CD4-positive, alpha-beta T cell treated with Interleukin-21 for 1 hour (primary cell): ENCODE measurements at regions not wholly inside any gene's neighbourhood (a gene's known extent, or its start where the extent isn't known, plus 50 kb on each side); places are given as distances from the start of the nearest gene placed in this dataset.

Experiments
- DNase-seq: peaks from one replicate; pipeline ENCODE4 v3.0.0-alpha.2; 2020

DNA sequence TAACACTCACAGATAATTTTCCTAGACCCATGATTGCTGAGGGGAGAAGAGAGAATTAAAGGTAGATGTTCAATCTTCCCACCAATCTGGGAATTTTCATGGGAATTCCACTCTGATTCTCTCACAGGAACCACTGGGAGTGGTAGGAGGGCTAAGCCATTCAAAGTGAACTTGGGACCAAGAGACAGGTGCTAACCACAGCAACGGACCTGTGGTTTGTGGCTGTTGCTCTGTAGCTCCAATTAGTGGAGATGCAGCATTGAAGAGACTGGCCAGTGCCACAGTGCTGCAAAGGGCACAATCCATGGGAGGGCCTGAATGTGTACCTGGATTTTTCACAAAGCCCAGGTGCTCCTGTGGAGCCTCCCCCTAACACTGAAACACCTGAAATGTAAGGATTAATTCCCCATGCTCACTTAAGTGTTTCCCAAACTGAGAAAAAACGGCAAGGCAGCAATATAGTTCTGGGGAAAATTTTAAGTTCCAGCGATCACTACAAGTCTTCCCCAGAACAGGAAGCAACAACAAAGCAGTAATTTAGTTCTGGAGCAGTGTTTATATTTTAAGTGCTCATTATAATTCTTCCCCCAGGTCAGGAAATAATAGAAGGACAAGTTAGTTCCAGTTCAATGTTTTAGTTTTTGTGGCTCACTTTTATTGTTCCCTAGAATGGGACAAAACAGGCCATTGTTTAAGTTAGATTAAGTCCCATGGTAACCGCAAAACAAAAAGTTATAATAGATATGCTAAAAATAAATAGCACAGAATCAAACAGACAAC is 1045.8 kb downstream of the CNTNAP5 start:
- DNase-seq: no peak

DNA sequence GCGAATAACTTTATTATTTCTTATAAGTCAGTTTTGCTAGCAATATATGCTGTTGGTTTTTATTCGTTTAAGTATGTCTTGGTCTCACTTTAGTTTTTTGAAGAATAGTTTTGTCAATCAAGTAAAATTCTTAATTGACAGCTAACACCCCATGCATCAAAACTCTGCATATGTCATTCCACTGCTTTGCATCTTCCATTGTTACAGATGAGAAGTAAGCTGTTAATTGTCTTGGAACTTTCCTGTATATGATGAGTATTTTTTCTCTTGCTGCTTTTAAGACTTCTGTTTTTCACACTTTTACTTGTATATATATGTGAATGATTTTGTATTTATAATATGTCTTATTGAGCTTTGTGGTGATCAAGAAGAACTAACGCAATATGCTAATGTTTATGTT is 1048.4 kb downstream of the CNTNAP5 start:
- no peak for DNase-seq

DNA sequence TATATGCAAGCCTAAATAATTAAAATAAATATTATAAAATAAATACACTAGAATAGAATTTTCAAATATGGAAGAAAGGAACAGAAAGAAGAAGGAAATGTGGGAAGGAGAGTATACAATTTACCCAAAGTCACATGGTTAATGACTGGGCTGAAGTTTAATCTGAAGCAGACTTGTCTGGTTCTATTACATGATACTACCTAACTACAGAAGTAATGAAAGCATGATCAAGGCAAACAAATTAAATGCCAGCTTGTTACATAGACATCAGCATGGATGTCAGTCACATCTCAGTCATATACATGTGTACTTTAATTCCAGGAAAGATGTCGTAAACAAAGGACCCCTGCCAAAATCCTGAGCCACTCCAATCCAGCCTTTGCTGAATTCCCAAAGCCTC is 1060.8 kb downstream of the CNTNAP5 start:
- no peak for DNase-seq

DNA sequence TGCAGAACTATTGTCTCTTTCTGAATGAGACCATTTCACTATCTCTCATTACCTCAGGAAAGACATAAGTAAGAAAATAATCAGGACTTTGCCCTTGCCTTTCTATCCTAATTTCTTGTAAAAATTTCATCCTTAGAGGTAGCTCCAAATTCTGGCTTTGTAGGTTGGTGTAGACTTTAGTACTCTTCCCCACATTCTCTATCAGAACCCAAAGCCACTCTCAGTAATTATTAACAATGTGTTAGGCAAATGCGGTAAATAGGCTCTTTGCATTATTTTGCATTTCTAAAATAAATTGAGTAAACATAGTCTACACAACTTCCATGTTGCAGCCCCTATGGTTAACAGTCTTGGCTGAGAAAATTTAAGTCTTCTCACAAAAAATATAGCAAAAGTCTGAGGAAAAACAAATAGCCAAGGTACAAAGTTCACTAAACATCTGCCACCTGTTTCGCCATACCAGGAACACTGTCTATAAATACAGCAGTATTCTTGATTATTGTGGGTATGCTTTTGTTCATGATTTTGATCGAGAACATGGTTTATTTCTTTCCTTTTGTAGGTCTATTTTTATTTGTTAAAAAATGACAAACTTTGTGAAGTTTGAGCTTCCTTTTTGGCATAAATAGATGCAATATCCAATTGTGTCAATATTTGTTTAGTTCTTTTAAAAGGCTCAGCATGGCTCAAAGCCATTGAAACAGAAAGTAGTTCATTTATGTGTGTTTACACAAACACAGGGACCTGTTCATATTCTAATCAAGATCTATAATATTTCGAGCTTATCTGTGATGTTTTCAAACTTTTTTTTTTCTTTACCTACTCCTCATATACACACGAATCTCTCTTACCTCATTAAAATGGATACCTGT is 1061.5 kb downstream of the CNTNAP5 start:
- no peak for DNase-seq

DNA sequence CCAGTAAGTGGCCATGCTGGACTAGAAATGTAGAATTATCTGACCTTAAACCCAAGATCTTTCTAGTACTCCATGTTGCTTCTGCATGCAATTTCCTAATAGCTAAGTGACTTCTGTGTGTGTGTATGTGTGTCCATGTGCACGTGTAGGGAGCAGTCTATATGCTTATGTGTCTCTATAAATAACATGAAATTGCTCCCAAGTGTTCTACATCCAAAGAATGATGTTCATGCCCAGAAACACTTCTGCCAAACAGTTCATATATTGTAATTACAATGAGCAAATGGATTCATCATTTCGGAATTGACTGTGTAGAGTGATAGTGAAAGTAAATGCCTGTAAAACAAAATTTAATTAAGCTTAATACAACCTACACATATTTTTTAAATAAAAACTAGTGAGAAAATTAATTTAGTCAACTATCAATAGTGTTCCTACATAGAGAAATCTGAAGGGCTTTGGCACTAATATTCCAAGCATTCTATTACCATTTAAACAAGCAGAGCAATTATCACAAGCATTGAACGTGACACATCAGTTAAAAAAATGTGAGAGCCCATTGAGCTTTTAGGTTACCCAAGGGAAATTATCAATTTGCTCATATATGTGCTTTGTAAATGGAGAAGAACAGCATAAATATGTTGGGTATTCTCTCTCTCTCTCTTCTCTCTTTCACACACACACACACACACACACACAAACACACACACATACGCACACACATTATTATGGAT is 1067.4 kb downstream of the CNTNAP5 start:
- no peak for DNase-seq

DNA sequence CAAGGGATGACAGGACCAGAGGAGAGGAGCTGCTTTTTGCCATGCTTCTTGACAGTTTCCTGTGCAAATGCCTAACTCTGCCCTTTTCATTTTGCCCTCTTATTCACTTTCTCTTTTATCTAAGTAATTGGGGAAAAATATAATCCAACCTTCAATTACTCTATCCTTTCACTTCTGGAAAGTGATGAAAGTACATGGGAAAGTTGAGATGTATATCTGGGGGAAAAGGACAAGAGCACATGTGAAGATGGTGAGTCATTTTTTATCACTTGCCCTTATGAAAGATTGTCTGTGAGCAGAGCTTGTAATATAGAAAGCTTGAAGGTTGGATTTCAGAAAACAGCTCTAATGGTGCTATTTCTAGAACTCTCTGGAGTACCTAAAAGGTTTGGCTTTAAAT is 1070.7 kb downstream of the CNTNAP5 start:
- no peak for DNase-seq

DNA sequence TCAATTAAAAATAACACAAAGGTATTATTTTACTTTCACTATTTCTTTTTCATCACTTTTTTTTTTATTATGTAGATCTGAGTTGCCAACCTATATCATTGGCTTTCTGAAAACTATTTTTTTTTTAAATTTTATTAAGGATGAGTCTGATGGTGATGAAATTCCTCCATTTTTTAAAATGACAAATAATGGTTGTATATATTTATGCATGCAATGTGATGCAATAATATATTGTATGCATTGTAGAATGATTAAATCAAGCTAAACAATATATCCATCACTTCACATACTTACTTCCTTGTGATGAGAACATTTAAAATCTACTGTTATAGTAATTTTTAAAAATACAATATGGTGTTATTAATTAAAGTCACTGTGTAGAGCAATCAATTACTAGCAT is 1081.6 kb downstream of the CNTNAP5 start:
- DNase-seq: no peak

DNA sequence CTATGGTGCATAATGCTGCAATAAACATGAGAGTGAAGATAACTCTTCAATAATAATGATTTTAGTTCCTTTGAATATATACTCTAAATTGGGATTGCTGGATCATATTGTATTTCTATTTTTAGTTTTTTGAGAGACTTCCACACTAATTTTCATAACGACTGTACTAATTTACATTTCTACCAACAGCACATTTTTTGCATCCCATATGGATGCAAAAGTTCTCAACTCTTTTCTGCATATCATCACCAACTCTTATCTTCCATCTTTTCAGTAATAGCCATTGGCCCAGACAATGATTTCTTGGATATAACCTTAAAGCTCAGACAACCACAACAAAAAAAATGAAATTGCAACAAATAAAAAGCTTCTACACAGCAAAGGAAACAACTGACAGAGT is 1082.4 kb downstream of the CNTNAP5 start:
- DNase-seq: no peak

DNA sequence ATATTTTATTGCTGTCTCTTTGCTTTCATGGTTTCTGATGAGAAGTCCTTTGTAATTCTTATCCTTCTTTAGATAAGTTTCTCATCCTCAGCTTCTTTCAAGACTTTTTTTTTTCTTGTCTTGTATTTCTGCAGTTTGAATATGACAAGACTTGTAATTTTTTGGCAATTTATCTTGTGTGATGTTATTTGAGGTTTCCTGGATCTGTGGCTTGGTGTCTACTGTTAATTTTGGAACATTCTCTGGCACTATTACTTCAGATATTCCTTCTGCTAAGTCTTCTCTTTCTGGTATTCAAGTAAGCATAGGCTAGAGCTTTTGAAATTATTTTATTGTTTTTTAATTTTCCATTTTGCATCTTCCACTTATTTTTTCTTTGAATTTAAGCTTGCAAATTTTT is 1083.2 kb downstream of the CNTNAP5 start:
- no peak for DNase-seq

DNA sequence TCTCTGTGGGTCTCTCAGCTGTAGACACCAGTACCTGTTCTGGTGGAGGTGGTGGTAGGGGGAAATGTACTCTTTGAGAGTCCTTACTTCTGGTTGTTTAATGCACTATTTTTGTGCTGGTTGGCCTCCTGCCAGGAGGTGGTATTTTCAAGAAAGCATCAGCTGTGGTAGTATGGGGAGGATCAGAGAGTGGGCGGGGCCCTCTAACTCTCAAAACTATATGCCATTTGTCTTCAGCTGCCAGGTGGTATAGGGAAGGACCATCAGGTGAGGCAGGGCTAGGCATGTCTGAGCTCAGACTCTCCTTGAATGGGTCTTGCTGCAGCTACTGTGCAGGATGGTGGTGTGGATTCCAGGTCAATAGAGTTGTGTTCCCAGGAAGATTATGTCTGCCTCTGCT is 1100.8 kb downstream of the CNTNAP5 start:
- no peak for DNase-seq

DNA sequence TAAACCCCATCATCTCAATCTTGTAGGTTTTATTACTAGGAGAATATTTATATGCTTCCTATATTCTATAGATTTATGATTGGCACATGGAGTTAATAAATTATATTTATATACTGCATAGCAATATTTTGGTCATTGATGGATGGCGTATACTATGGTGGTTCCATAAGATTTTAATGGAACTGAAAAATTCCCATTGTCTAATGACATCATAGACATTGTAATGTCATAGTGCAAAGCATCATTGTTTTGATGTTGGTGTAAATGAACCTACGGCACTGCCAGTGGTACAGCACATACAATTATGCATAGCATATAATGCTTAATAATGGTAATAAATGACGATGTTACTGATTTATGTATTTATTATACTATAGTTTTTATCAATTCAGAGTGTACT is 1135.9 kb downstream of the CNTNAP5 start:
- DNase-seq: no peak

DNA sequence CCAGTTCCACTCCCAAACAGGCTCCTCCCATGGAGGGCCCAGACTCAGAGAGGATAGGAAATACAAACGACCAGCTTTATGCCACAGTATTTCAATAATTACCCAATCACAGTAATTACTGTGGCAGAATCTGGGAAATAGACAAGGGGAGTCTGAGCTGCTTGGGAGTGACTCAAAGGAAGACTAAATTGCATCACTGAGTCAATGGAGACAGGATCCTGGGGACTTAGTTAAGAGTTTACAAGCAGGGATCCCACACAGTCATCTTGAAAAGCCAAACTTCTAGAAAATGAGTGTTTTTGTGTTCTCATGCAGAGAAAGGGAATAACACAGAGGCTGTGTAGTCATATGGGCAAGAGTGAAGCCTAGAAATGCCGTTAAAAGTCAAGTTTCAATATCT is 1142.1 kb downstream of the CNTNAP5 start:
- no peak for DNase-seq

DNA sequence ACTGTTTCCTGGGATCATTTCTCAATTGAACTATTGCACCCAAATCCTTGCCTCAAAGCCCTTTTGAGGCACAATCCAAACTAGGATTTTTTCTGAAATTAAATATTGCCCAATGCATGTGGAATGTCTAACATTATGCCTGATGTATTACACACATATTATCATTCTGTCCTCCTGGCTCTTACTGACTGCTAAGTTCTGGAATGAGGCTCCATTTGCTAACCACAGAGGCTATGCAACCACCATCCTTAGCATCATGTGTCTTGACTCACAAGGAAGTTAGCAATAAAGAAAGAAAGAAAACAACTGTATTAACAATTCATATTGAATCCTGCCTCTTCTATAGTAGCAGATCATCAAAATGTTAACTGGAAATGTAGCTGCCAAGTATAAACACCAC is 1142.7 kb downstream of the CNTNAP5 start:
- DNase-seq: no peak

DNA sequence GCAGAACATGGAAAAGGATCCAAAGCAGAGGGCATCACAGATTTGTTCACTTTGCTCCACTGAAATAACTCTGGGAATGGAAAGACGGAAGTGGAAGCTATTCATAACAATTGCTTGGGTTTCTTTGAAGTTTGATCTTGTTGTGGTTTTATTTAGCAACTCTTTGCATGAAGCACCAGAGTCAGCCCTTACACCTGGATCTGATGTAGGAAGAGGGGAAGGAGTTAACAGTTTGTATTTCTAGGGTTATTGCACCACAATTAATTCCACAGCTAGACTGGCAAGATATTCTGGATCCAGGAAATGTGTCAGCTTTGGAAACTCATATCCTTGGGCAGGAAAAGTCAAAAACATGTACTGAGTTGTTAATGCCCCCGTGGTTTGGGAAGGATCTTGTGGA is 1143.4 kb downstream of the CNTNAP5 start:
- DNase-seq: no peak

DNA sequence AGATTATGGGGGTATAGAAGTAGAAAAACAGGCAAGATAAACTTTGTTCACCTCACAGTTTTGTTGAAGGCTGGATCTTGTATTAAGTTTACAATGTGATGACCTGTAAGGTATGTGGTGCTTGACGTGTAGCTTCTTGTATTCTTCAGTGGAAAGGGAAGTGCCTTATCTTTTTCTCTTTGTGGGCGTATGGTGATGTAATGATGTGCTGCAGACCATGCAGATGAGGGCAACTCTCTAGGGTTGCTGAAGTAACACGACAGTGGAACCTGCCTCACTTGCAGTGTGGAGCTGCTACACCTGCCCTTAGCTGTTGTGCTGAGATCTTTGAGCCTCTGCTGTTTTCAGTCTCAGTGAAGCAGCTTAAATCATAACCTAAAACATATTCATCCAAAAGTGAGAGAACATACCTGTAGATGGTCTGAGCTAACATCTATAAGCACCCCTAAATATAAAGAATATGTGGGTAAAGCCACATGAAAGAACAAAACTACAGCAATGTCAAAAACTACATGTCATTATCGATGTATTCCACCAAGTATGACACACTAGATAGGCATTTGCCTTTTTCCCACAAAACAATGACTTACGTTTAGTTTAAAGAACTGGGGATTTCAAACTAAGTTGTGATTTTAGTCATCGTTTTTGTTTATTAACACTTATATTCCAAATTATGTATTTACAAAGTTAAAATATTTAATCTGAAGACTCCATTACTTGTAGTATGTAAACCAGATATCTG is 1144.1 kb downstream of the CNTNAP5 start:
- DNase-seq: no peak

DNA sequence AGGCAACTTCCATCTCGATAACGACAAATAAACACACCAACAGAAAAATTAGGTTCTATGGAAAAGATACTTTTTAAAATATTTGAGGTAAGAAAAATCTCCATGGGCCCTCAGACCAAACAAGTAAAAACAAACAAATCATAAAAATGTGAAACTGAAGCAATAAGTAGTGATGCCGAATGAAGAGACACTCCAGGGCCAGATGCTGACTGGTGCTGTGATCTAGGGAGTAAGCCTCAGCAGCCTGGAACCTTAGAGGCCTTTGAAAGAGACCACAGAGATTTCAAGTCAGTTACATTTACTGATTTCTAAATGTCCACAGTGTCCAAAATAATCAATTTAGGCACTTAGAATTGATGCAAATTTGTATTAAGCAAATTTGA is 1144.7 kb downstream of the CNTNAP5 start:
- no peak for DNase-seq

DNA sequence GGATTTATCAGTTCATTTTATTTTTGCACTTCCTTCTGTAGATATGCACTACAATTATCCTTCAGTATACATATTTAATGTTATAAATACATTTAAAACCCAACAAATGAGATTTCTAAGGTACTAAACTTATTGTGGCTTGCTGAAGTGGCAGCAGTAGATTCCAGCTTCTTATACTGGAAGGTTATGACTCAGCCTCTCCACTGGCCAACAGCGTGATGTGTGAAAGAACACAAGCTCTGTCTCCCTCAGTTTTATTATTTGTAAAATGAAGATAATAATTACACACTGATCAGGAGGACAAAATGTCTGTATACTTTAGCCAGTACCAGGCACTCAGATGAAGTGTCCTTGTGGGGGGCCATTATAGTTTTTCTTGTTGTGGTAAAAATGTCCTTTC is 1147.1 kb downstream of the CNTNAP5 start:
- DNase-seq: no peak

DNA sequence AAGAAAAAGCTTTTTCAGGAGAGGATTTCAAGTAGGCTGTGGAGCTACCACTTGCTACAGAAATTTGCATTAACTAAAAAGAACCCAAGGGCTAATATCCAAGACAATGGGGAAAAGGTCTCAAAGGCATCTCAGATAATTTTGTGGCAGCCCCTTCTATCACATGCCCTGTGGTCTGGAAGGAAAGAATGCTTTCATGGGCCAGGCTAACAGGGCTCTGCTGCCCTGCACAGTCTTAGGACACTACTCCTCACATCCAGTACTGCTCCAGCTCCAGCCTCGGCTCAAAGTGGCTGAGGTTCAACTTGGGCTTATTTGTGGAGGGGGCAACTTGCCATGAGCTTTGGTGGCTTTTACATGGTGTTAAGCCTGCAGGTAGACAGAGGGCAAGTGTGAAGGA is 1150.3 kb downstream of the CNTNAP5 start:
- no peak for DNase-seq

DNA sequence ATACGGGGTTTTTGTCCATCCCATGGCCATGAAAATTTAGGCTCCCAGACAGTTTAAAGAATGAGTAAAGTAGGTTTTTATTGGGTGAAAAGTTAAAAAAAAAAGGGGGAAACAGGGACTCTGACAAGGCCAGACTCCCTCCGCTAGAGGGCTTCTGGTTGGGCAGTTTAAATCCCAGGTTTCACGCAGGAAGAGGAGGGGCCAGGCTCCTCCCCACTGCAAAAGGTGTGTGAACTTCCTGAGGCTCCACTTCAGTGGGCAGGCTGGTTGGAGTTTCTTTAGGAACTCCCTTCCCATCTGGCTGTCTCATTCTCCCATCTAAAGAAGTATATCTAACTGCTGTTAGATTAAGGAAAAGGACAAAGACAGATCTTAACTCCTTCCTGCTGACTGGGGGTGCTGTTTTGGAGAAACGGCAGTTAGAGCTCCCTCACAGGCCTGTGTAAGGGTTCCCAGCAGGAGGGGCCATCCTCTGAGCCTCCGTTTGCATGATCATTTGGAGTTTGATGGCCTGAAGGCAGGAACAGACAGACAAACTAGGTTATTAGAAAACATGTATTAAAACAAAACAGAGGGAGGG is 1160.7 kb downstream of the CNTNAP5 start:
- no peak for DNase-seq

DNA sequence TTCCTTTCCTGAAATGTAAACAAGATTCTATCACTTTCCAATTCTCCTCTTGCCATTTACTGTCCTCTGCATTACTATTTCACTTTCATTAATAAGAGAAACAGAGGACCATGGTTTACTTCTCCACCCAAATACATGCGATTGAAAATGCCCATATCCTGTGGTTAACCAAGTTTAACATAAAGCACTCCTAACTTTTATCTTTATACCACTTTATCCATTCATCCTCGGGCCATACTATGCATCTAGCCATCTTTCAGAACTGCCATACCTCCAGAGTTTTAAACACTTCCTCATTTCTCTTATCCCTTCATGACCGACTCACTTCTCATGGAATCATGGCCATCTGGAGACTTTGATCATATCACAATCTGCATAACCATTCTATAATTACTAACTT is 1182.3 kb downstream of the CNTNAP5 start:
- DNase-seq: no peak

DNA sequence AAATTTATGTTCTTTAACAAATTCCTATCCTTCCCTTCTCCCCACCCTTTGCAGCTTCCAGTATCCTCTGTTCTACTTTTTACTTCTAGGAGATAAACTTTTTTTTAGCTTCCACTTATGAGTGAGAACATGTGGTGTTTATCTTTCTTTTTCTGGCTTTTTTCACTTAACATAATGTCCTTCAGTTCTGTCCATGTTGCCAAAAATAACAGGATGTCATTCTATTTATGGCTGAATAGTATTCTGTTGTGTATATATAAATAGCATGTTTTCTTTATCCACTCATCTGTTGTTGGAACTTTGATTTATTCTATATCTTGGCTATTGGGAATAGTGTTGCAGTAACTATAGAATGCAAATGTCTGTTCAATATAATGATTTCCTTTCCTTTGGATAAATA is 1191.2 kb downstream of the CNTNAP5 start:
- no peak for DNase-seq

DNA sequence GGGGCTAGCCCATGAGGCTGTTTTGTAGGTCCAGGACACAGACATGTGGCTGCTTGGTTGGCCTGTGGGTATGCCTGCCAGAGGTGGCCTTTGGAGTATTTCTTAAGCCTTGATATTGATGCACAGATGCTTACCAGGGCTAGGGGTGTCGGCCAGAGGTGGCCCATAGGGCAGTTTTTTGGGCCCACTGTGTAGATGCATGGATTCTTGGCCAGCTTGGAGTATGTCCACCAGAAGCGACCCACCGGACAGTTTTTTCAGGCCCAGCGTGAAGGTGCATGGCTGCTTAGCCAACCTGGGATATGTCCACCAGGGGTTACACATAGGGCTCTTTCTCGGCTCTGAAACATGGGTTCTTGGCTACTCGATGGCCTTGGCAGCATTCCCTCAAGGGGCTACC is 1199.1 kb downstream of the CNTNAP5 start:
- DNase-seq: no peak

DNA sequence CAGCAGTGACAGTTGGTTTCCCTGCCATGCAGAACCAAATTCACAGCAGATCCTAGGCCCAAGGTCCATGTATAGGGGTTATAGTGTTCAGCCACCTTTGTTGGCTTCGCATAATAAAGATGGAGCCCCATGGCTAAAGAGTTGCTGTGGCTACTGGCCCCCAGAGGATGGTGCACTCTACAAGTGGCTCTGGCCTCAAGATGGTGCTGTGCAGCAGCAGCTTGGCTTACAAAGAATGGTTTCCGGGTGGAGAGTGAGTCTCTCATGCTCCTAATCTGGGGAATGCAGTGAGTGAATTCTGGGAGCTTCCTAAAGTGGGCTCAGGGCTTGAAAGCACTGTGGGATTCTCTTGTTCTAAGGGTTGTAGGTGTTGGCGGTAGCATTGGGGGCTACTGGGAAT is 1199.7 kb downstream of the CNTNAP5 start:
- DNase-seq: no peak
